HG03432 (cell line): ENCODE measurements at regions not wholly inside any gene's neighbourhood (a gene's known extent, or its start where the extent isn't known, plus 50 kb on each side); places are given as distances from the start of the nearest gene placed in this dataset.

Experiments
- ATAC-seq: cut with Tn5 transposase; IDR thresholded peaks from one replicate; pipeline ENCODE4 v1.9.1; 2021; ENCODE audit warnings: mild to moderate bottlenecking, moderate library complexity; ENCODE audit not compliant: unreplicated experiment

DNA sequence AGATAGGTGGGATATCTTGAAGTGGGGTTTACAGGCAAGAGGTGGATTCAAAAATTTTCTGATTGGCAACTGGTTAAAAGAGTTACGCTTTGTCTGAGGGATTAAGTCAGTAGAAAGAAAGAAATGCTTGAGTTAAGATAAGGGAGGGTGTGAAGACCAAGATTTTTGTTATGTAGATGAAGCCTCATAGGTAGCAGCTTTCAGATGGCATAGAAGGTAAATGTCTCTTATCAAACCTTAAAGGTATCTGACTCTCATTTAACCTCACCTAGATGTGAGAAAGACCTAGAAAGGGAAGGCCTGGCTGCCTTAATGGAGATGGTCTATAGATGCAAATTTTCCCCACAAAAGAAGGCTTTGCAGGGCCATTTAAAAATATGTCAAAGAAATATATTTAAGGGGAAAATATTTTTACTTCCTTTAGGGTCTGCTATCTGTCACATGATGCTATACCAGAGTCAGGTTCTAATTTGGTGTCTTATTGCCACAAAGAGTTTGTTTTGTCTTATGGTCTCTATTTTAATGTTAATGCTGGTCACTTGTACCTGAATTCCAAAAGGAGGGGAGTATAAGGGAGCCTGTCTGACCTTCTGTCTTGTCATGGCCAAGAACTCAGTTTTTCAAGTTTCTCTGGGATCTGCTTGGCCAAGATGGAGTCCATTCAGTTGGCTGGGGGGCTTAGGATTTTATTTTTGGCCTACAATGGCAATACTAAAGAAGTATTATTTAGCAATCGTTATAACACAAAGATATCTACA, 699.1 kb upstream of the AMOT start:
- no peak for ATAC-seq

DNA sequence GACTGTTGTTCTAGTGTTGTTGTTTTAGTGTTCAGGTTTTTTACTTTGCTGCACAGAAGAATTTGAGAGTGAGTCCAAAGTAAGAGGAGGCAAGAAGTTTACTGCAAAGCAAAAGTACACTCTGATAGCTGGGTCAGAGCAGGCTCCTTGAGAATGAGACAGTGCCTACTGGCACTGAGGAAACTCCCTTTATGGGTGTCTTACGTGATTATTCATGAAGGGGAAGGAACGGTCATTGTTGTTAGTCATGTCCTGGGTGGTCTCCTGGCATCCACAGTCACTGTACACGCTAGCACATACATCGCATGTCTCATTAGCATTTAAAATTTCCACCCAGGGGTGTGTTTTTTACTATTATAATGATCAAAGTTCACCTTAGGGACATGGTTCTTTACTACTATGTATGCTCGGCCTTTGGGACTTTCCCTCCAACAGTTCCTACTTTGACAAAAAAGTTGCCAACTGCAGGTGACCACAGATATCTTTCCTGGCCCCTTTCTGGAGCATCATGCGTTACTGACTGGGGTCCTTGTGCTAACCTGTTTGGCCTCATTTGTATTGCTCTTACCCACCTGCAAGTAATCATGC, 688.9 kb upstream of the AMOT start:
- peak; percentile 69 for ATAC-seq

DNA sequence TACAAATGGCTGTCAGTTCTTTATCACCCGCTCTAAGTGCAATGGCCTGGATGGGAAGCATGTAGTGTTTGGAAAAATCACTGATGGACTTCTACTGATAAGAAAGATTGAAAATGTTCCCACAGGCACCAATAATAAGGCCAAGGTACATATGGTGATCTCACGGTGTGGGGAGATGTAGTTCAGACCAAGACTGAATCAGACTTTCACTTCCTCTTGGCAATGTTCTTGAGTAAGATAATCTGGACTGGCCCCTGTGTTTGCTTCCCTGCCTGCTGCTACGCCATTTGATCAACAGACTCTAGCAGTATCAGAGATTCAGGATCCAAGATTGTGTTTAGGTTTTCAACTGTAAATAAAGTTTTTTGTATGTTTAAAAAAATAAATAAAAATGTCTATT, 682.2 kb upstream of the AMOT start:
- ATAC-seq, result peak; percentile 100

DNA sequence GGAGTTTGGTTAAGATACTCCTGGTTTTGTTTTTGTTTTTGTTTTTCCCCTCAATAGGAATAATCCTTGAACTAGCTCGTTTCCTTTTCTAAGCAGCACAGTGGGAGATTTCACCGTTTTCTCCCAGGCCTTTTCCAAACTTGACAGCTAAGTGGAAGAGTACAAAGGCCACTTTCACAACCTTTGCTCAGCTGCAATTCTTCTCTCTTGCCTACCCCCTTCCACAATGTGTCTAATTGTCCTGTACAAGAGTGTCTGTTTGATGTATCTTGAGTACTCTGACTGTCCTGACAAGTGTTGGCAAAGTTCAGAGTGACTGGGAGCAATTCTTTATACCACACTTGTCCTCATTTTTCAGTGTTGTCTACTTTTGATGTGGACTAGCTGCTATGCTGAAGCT, 674.3 kb upstream of the AMOT start:
- no peak for ATAC-seq

DNA sequence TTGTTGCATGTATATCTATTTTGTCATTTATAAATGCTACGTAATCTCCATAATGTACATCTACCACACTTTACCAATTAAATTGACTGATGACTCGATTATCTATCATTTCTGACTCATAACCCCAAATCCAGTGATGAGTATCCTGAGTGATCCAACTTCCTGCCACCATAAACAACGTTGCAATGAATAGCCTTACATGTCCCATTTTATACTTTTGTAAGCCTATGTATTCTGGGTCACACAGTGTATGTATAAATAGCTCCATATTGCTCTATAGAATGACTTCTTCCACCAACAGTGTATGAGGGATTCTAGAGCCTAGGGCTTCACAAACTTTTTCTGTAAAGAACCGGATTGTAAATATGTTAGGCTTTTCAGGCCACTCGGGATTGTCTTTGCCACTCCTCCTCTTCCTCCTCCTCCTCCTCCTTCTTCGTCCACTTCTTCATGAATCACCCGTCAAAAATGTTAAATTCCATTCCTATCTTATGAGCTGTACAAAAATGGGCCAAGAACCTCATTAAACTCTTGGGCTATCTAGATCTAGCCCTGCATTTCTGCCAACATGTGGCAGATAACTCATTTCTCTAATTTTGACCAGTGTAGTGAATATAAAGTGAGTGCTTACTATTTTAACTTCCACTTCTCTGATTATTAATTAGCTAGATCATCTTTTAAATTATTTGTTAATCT, 672.2 kb upstream of the AMOT start:
- no peak for ATAC-seq

DNA sequence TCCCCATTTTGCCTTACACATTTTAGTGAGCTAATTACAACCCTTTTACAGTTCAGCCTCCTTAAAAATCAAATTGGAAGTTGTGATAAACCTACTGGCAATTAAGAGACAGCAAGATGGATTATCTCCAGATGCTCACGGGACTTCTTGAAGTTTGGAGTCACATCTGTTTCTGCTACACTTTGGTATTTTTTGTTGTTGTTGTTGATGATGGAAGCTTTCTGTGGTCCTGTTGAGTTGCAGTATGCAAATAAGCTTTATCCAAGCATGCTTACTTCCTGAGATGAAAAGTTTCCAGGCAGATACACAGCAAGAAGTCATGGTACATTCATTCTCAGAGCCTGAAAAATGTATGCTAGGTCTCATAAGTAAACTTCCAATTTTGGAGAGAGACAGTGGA, 670.0 kb upstream of the AMOT start:
- ATAC-seq, result no peak

DNA sequence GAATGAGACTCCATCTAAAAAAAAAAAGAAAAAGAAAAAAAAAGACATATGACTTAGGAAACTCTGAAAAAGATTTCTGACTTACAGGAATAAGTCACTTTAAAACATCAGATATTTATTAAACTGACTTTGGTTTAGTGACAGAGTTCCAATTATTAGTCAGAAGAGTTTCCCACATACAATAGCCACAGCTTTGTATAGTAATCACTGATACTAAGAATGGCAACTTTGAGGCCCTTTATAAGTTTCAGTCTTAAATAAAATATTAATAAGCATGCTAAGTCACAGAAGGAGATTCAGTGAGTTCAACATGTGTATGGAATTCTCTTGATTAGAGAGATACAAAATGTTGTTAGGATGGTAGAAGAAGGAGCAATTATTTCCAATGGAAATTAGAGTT, 652.3 kb upstream of the AMOT start:
- no peak for ATAC-seq

DNA sequence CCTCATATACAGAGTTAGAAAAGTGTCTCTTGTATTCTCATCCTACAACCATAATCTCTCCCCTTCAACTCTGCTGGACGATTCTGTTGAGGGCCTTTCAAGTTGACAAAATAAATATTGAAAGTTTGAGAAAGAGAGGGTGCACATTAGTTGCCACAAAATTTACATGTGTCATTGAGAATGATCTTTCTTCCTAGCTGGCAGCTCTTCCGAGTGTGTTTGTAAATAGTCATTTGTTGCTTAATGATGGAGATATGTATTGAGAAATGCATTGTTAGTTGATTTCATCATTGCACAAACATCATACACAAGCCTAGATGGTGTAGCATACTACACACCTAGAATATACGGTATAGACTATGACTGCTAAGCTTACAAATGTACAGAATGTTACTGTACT, 632.8 kb upstream of the AMOT start:
- ATAC-seq, result peak; percentile 84

DNA sequence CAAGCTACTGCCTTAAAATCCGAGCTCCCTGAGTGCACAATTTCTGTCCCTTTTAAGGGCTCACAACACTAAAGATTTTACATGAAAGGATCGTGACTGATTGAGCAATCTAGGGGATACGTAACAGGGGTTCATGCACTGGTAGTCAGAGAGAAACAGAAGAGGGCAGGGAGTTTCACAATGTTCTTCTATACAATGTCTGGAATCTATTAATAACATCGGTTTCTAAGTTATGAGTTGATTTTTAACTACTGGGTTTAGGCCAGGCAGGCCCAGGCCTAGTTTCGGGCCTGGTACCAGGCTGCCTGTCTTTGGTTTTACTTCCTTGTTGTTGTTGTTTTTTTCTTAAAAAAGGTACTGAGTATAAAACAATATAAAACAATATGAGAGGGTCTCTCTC, 632.4 kb upstream of the AMOT start:
- ATAC-seq, result peak; percentile 71

DNA sequence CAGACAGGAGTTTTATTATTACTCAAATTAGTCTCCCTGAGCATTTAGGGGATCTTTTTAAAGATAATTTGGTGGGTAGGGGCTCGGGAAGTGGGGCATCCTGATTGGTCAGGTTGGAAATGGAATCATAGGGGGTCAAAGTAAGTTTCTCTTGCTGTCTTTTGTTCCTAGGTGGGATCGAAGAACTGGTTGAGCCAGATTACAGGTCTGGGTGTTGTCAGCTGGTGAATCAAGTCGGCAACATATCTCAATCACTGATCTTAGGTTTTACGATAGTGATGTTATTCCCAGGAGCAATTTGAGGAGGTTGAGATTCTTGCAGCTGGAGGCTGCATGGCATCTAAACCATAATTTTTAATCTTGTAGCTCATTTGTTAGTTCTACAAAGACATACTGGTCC, 629.5 kb upstream of the AMOT start:
- ATAC-seq, result no peak

DNA sequence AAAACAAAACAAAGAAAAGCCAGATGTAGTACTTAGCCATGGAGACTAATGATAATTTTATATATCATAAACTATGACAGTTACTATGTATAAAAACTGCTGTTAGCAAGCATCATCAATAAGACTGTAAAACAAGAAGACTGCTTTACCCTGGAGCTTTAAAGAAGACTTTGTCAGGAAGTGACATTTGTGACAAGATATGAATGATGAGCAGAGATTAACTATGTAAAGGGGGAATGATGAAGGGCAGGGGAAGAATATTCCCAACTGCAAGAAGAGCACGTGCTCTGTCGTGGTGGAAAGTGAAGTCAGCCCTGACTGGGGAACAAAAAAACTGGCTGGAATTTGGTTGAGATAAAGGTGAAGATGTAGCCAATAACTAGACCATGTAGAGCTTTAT, 617.1 kb upstream of the AMOT start:
- no peak for ATAC-seq

DNA sequence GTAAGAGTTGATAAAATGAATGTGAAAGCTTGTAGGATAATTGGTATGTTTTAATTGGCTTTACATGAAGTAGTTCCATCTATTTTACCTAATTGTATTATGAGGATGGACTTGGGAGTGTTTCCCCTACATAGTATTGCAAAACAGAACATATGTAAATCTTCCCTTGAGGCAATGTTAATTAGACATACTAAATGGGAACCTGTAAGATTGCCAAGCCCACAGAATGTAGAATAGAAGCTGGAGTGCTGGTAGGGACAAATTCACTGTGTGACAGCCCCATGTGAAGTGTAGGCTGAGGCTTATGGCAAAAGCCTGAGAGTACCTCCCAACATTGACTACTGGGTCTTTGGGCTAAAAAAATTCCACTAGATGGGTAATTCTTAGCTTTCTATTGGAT, 615.0 kb upstream of the AMOT start:
- ATAC-seq, result no peak

DNA sequence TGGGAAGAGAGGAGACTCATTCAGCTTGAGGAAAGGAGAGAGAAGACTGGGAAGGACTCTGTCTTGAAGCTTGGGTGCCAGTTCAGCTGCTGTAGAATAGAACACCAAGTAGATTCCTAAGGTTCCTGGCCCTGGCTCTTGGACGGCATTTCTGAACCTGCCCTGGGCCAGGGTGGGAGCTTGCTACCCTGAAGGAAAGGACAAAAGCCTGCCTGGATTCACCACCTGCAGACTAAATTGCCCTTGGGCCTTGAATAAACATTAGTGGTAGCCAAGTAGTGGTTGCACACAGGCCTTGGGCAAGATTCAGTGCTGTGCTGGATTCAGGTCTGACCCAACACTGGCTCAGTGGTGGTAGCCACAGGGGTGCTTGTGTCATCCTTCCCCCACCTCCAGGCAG, 588.4 kb upstream of the AMOT start:
- ATAC-seq, result no peak

DNA sequence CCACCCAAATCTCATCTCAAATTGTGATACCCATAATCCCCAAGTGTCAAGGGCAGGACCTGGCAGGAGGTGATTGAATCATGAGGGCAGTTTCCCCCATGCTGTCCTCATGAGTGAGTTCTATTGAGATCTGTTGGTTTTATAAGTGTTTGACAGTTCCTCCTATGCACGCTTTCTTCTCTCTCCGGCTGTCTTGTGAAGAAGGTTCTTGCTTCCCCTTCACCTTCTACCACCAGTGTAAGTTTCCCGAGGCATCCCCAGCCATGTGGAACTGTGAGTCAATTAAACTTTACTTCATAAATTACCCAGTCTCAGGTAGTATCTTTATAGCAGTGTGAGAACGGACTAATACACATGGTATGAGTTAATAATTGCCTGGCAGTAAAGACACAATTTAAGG, 581.7 kb upstream of the AMOT start:
- ATAC-seq, result no peak

DNA sequence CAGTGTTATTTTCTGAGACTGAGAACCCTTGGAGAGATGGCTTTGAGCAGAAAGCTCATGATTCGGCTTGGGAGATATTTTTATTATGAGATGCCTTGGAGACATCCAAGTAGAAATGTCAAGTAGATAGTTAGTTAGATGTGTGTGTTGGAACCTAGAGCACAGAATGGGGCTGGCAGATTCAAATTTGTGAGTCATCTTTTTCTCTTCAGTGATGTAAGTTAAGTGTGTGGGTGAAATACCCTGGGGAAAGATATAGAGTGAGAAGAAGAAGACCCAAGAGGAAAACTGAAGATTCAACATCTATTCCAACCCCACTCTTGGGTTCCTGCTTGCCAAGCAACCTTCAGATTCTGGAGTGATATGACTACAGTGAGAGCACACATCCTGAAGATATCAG, 580.8 kb upstream of the AMOT start:
- ATAC-seq, result no peak

DNA sequence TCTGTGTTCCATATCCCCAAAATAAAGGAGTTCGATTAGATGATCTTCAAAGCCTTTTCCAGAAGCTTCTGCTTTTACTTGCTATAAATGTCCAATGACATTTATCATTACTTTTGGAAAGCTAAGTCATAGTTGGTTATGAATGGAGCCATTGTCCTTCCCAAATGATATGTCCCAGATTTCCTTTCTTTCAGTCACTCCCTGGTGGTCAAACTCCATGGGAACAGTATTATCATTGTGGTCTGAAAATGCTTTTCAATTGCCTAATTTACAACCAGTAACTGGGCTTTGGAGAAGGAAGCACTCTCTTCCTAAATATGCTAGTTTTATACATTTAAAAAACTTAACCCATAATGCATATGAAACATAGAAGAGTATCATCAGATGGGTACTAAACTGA, 571.5 kb upstream of the AMOT start:
- no peak for ATAC-seq

DNA sequence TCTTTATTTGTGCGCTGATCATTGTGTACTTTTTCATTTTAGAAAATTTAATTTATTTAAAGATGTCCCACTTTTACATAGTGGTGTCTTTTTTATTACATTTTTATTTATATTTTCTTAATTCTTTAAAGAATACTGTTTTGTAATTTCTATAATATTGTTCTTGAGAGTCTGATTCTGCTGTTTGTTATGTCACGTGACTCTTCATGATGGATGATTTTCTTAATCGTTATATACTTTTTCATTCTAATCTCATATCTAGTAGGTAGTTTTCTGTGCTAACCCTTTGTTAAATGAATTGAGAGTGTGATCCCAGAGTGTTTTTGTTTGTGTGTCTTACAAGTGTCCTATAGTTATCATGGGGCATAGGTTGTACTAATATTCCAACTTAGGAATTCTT, 568.2 kb upstream of the AMOT start:
- ATAC-seq, result no peak

DNA sequence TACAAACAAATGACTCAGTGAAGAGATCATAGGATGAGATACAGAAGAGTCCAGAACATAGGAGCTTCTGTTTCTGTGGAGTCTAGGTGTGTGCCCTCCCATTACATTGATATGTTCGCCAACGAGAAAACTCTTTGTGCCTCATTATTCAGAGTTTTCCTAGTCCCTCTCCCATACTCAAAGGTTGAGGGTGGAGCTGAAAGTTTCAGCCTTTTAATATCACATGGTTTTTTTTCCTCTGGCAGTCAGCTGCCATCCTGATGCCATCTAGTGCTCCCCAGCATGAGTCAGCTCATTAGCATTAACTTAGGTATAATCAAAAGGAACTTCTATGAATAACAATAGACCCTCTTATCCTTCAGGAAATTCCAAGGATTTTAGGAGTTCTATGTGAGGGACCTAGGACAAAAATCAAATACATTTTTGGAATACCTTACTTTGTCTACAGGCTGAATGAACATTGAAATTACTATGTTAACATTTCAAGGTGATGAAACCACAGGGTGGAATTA, 559.6 kb upstream of the AMOT start:
- ATAC-seq, result no peak

DNA sequence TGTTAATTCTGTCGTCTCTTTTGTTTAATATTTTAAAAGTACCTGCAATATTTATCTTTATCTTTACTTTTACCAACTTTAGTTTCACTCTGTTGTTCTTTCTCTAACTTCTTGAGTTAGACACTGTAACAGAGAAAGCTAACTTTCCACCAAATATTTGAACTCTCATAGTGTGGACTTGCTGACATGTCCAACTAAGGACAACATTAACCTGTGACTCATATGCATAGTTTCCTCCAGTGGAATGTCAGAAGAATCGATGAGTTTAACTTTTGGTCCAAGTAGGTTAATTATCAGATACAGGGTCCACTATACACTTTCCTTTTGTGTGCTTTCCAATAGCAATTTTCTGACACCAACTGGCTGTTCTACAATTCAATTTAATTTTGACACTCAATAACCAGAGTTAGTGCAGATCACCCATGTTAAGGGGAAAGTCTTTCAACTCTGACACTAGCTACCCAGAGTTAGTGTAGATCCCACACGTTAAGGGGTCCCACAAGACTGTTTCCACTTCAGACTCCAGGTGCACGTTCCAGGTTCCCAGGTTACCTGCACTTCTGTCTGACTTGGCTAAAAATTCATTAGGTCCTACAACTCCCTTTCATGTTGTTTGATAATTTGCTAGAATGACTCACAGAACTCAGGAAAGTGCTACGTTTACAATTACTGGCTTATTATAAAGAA, 559.0 kb upstream of the AMOT start:
- ATAC-seq, result no peak

DNA sequence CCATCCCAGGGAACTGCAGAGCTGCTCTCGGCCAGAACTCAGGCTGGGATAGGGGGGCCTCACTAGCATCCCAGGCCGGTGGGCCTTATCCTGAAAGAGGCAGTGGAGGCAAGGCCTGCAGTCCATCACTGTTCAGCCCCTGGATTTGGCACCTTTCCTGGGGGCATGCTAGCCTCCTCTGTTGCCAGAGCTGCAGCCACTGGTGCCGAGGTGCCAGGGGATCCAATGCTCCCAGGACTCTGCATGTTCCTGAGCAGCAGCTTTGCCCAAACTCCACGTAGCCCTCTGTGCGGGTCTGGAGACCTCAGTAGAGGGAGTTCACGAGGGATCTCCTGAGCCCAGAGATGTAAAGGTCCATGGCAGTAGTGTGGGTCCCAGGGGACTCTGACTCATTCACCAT, 551.7 kb upstream of the AMOT start:
- no peak for ATAC-seq

DNA sequence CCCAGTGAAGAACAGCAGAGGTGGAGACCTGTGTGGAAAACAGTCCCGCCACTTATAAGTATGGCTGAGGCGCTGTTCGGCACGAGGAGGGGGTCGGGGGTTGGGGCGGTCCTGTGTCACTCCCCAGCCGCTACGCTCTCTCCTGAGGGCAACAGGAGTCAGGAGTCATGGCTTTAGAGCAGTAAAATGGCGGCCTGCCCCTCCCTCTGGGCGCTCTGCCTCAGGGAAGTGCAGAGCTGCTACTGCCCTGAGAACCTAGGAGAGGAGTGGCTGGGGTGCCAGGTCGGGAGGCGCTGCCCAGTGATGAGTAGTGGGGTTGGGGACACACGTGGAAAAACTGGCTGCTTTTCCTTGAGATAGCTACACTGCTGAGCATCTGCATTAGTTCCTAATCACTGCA, 551.2 kb upstream of the AMOT start:
- ATAC-seq, result no peak

DNA sequence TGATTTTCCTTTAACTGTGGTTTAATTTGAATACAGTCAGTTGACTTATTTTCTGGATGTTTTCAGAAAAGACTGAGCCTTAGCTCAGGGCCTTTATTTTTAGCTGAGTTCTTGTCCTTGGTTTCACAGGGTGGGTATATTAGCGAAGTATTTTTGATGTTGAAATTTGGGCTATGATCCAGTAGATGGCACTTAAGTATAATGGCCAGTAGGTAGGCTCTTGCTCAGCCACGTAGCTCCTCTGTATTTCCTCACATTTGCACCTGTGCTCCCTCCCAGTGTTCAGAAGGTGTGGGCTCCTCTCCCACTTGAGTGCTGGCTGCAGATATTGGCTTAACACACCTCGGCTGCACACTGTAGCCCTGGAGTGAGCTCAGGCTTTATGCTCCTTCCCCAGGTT, 549.9 kb upstream of the AMOT start:
- no peak for ATAC-seq
